Cardiac muscle cell (in vitro differentiated cells and primary cell): ENCODE measurements at regions not wholly inside any gene's neighbourhood (a gene's known extent, or its start where the extent isn't known, plus 50 kb on each side); places are given as distances from the start of the nearest gene placed in this dataset.

Source experiments
- DNase-seq, 2 donors: peaks; one replicate each; pipeline versions ENCODE4 v3.0.0 to v3.0.0-alpha.2; 2010 to 2017; ENCODE audit warnings: low read depth in 1 of 2, low spot score in 1 of 2
- H3K27ac ChIP-seq: fragments of 200-600 bp; sonication (generic); 2 replicates; pipeline ENCODE4 v1.5.1; 2016
- H3K27me3 ChIP-seq: fragments of 200-600 bp; sonication (generic); 2 replicates; pipeline ENCODE4 v1.6.0; 2016; ENCODE audit warnings: control low read depth
- H3K36me3 ChIP-seq: fragments of 200-600 bp; sonication (generic); 2 replicates; pipeline ENCODE4 v1.5.1; 2016; ENCODE audit warnings: control low read depth
- H3K4me1 ChIP-seq: fragments of 200-600 bp; sonication (generic); 2 replicates; pipeline ENCODE4 v1.8.1; 2017; ENCODE audit warnings: low read depth, mild to moderate bottlenecking, mixed run types
- H3K4me3 ChIP-seq: fragments of 200-600 bp; sonication (generic); 2 replicates; pipeline ENCODE4 v1.5.1; 2016; ENCODE audit warnings: mild to moderate bottlenecking
- H3K9me3 ChIP-seq: fragments of 200-600 bp; sonication (generic); 2 replicates; pipeline ENCODE4 v1.5.1; 2017; ENCODE audit warnings: low read depth, mild to moderate bottlenecking, control low read depth
- CTCF ChIP-seq: IDR thresholded peaks from 2 replicates; pipeline ENCODE4 v1.5.1; 2012; ENCODE audit warnings: low read depth, mild to moderate bottlenecking, low read length

- DNase-seq = peak in 1 of 2 donors; percentile 83
- H3K4me1 ChIP-seq = no peaks in the 10 kb centered on the region
- no peaks in the 10 kb centered on the region for H3K36me3 ChIP-seq
- TF ChIP-seq CTCF = no peak
- no peak overlapping the region for H3K27ac ChIP-seq
- no peaks in the 10 kb centered on the region for H3K27me3 ChIP-seq
- no peak overlapping the region for H3K4me3 ChIP-seq
- no peaks in the 10 kb centered on the region for H3K9me3 ChIP-seq
These were observed 79.7 kb upstream of the RAP1B start for GRCh38 chr12:68530965-68531364.

GRCh38 chr12:68532204-68532886 is 78.4 kb upstream of the RAP1B start:
- peak in 1 of 2 donors; percentile 16 for DNase-seq
- H3K4me3 ChIP-seq = no peak overlapping the region
- no peaks in the 10 kb centered on the region for H3K9me3 ChIP-seq
- no peaks in the 10 kb centered on the region for H3K4me1 ChIP-seq
- no peaks in the 10 kb centered on the region for H3K36me3 ChIP-seq
- no peak overlapping the region for H3K27ac ChIP-seq
- TF ChIP-seq CTCF = no peak
- H3K27me3 ChIP-seq = no peaks in the 10 kb centered on the region

- H3K4me3 ChIP-seq = no peak overlapping the region
- no peak for DNase-seq
- H3K9me3 ChIP-seq = no peaks in the 10 kb centered on the region
- no peaks in the 10 kb centered on the region for H3K36me3 ChIP-seq
- TF ChIP-seq CTCF = no peak
- H3K27me3 ChIP-seq = no peaks in the 10 kb centered on the region
- no peaks in the 10 kb centered on the region for H3K4me1 ChIP-seq
- no peak overlapping the region for H3K27ac ChIP-seq
These were observed 77.8 kb upstream of the RAP1B start for GRCh38 chr12:68532887-68533248.

GRCh38 chr12:68534108-68534507 is 76.6 kb upstream of the RAP1B start:
- DNase-seq = no peak
- Histone ChIP-seq H3K4me3 (no peak overlapping the region), H3K9me3 (no peaks in the 10 kb centered on the region), H3K36me3 (no peaks in the 10 kb centered on the region), H3K27me3 (no peaks in the 10 kb centered on the region), H3K4me1 (no peaks in the 10 kb centered on the region), H3K27ac (no peak overlapping the region)
- no peak for TF ChIP-seq CTCF

- H3K4me3 ChIP-seq = no peak overlapping the region
- no peak for TF ChIP-seq CTCF
- H3K4me1 ChIP-seq = no peaks in the 10 kb centered on the region
- DNase-seq = peak in 1 of 2 donors; percentile 23
- H3K36me3 ChIP-seq = no peaks in the 10 kb centered on the region
- no peaks in the 10 kb centered on the region for H3K9me3 ChIP-seq
- no peaks in the 10 kb centered on the region for H3K27me3 ChIP-seq
- no peak overlapping the region for H3K27ac ChIP-seq
These were observed 73.7 kb upstream of the RAP1B start for GRCh38 chr12:68536885-68537485.
